ENCODE measurements at regions not wholly inside any gene's neighbourhood (a gene's known extent, or its start where the extent isn't known, plus 50 kb on each side); places are given as distances from the start of the nearest gene placed in this dataset.

- TF ChIP-seq CTCF (IDR thresholded peaks at IDR 0.05) (no peak), POLR2A (IDR thresholded peaks at IDR 0.05) (no peak)
Observed at GRCh38 chr2:196555161-196555560, 84.4 kb upstream of the CCDC150 start.
